GM23338 (cell line): ENCODE measurements at regions not wholly inside any gene's neighbourhood (a gene's known extent, or its start where the extent isn't known, plus 50 kb on each side); places are given as distances from the start of the nearest gene placed in this dataset.

Experiments
- ATAC-seq: fragments of 200-7000 bp; cut with Tn5 transposase; 3 replicates; pipeline ENCODE4 v1.9.1; 2020
- DNase-seq: peaks from one replicate; pipeline ENCODE4 v3.0.0-alpha.2; 2015; ENCODE audit warnings: low spot score
- H2AFZ ChIP-seq: fragments of 200-600 bp; sonication (generic); 2 replicates; pipeline ENCODE4 v1.8.0; 2016; ENCODE audit warnings: antibody characterized with exemption, mild to moderate bottlenecking, moderate library complexity
- H3F3A ChIP-seq: fragments of 200-600 bp; sonication (generic); replicated peaks from 2 replicates; pipeline ENCODE4 v1.8.0; 2017; ENCODE audit warnings: antibody characterized with exemption, mixed run types, low read depth
- H3K27ac ChIP-seq: fragments of 200-600 bp; sonication (generic); 2 replicates; pipeline ENCODE4 v1.6.1; 2016; ENCODE audit warnings: low read depth
- H3K27me3 ChIP-seq: fragments of 200-600 bp; sonication (generic); 2 replicates; pipeline ENCODE4 v1.8.0; 2016; ENCODE audit warnings: mild to moderate bottlenecking, mixed run types, moderate library complexity; ENCODE audit not compliant: insufficient read depth
- H3K36me3 ChIP-seq: fragments of 200-600 bp; sonication (generic); 2 replicates; pipeline ENCODE4 v1.8.0; 2016; ENCODE audit warnings: mild to moderate bottlenecking; ENCODE audit not compliant: insufficient read depth
- H3K4me1 ChIP-seq: fragments of 200-600 bp; sonication (generic); 2 replicates; pipeline ENCODE4 v1.8.0; 2016; ENCODE audit warnings: mild to moderate bottlenecking, moderate library complexity; ENCODE audit not compliant: insufficient read depth
- H3K4me2 ChIP-seq: fragments of 200-600 bp; sonication (generic); 2 replicates; pipeline ENCODE4 v1.7.1; 2017; ENCODE audit warnings: mixed run types
- H3K4me3 ChIP-seq: fragments of 200-600 bp; sonication (generic); 2 replicates; pipeline ENCODE4 v1.6.1; 2016; ENCODE audit warnings: mixed run types
- H3K79me2 ChIP-seq: fragments of 200-600 bp; sonication (generic); replicated peaks from 2 replicates; pipeline ENCODE4 v1.8.0; 2017; ENCODE audit warnings: mild to moderate bottlenecking; ENCODE audit not compliant: insufficient read depth
- H3K9me2 ChIP-seq: fragments of 200-600 bp; sonication (generic); 2 replicates; pipeline ENCODE4 v1.8.0; 2017; ENCODE audit not compliant: insufficient read depth
- H4K20me1 ChIP-seq: fragments of 200-600 bp; sonication (generic); replicated peaks from 2 replicates; pipeline ENCODE4 v1.8.0; 2017; ENCODE audit warnings: mild to moderate bottlenecking; ENCODE audit not compliant: insufficient read depth
- H3K27ac Mint-ChIP-seq: 2 replicates; pipeline ENCODE4 v1.8.0; 2020; ENCODE audit warnings: inconsistent platforms, mild to moderate bottlenecking, moderate library complexity, mixed read lengths
- H3K27me3 Mint-ChIP-seq: 3 replicates; pipeline ENCODE4 v1.8.0; 2022; ENCODE audit warnings: low read depth, mild to moderate bottlenecking, moderate library complexity, mixed read lengths, inconsistent platforms; ENCODE audit not compliant: insufficient read depth, poor library complexity
- H3K36me3 Mint-ChIP-seq: 3 replicates; pipeline ENCODE4 v1.8.0; 2021; ENCODE audit warnings: low read depth, mild to moderate bottlenecking, inconsistent platforms, moderate library complexity, mixed read lengths
- H3K4me1 Mint-ChIP-seq: 3 replicates; pipeline ENCODE4 v1.8.0; 2020; ENCODE audit warnings: mild to moderate bottlenecking, inconsistent platforms, mixed read lengths
- H3K4me3 Mint-ChIP-seq: 3 replicates; pipeline ENCODE4 v1.8.0; 2021; ENCODE audit warnings: moderate library complexity, mild to moderate bottlenecking, inconsistent platforms, mixed read lengths
- H3K9me3 Mint-ChIP-seq: 3 replicates; pipeline ENCODE4 v1.8.0; 2020; ENCODE audit warnings: moderate library complexity, mild to moderate bottlenecking, inconsistent platforms, mixed read lengths
- CREB1 ChIP-seq: fragments of 250-450 bp; sonication (Bioruptor Pico); IDR thresholded peaks from 2 replicates; pipeline ENCODE4 v1.5.0; 2020; ENCODE audit warnings: low read depth, mild to moderate bottlenecking, moderate library complexity
- CTCF ChIP-seq, 2 experiments: fragments of 200-600 bp in 1 of 2; sonication (generic) in 1 of 2; conservative IDR thresholded peaks; 2 replicates each; pipeline versions ENCODE4 v1.5.1 to v1.6.1; 2016 to 2017; ENCODE audit warnings: antibody characterized with exemption in 2 of 2, low read depth in 2 of 2, mild to moderate bottlenecking in 2 of 2, moderate library complexity in 1 of 2
- ETS1 ChIP-seq: IDR thresholded peaks from 2 replicates; pipeline ENCODE4 v1.6.1; 2016; ENCODE audit warnings: antibody characterized with exemption
- EZH2 ChIP-seq: fragments of 200-600 bp; sonication (generic); IDR thresholded peaks from one replicate; pipeline ENCODE4 v1.8.0; 2017; ENCODE audit warnings: antibody characterized with exemption, mild to moderate bottlenecking, low read depth; ENCODE audit not compliant: unreplicated experiment
- EZH2phosphoT487 ChIP-seq: fragments of 200-600 bp; sonication (generic); IDR thresholded peaks from one replicate; pipeline ENCODE4 v1.8.1; 2018; ENCODE audit warnings: antibody characterized with exemption; ENCODE audit not compliant: unreplicated experiment
- NANOG ChIP-seq: IDR thresholded peaks from 2 replicates; pipeline ENCODE4 v1.6.1; 2016; ENCODE audit warnings: antibody characterized with exemption, borderline replicate concordance
- POLR2AphosphoS5 ChIP-seq: IDR thresholded peaks from 2 replicates; pipeline ENCODE4 v1.6.1; 2016; ENCODE audit warnings: antibody characterized with exemption, low read depth
- STAT1 ChIP-seq: IDR thresholded peaks from one replicate; pipeline ENCODE4 v1.6.1; 2016; ENCODE audit warnings: antibody characterized with exemption; ENCODE audit not compliant: unreplicated experiment
- ZNF114 ChIP-seq: fragments of 250-450 bp; sonication (Bioruptor Pico); IDR thresholded peaks from 2 replicates; pipeline ENCODE4 v1.5.0; 2020; ENCODE audit warnings: mild to moderate bottlenecking, moderate library complexity
- ZNF331 ChIP-seq: fragments of 250-450 bp; sonication (Bioruptor Pico); IDR thresholded peaks from 2 replicates; pipeline ENCODE4 v1.5.0; 2020; ENCODE audit warnings: low read depth, mild to moderate bottlenecking, moderate library complexity
- ZNF462 ChIP-seq: fragments of 250-450 bp; sonication (Bioruptor Pico); IDR thresholded peaks from 2 replicates; pipeline ENCODE4 v1.5.0; 2020; ENCODE audit warnings: mild to moderate bottlenecking, moderate library complexity

- Histone ChIP-seq H4K20me1 (no peaks in the 10 kb centered on the region), H3F3A (no peaks in the 10 kb centered on the region), H3K4me3 (no peak overlapping the region), H3K36me3 (no peaks in the 10 kb centered on the region; the same call in 1 of the 2 replicates), H3K79me2 (no peaks in the 10 kb centered on the region), H3K27ac (no peak overlapping the region), H3K27me3 (no peaks in the 10 kb centered on the region), H2AFZ (no peak overlapping the region), H3K4me1 (no peaks in the 10 kb centered on the region), H3K9me2 (no peaks in the 10 kb centered on the region), H3K4me2 (no peak overlapping the region)
- ATAC-seq (no peak), DNase-seq (no peak)
- TF ChIP-seq NANOG (no peak), ZNF114 (CRISPR knock-in tag) (no peak), POLR2AphosphoS5 (no peak), EZH2phosphoT487 (no peak)
- no peaks in the 10 kb centered on the region for H3K27me3 Mint-ChIP-seq
- peaks cover 9% of the 10 kb centered on the region for H3K9me3 Mint-ChIP-seq
- 0 out of 3 replicates have a peak, but pooled peaks cover 2% of the 10 kb centered on the region for H3K36me3 Mint-ChIP-seq
- H3K27ac Mint-ChIP-seq = no peak overlapping the region
- H3K4me3 Mint-ChIP-seq = no peak overlapping the region
- no peaks in the 10 kb centered on the region for H3K4me1 Mint-ChIP-seq
Observed at GRCh38 chr11:39443424-39444022, 2015.9 kb downstream of the LRRC4C start.

- Histone ChIP-seq H3K9me2 (no peaks in the 10 kb centered on the region), H3K27ac (no peak overlapping the region), H3K4me1 (0 out of 2 replicates have a peak, but pooled peaks cover 4% of the 10 kb centered on the region), H3K79me2 (no peaks in the 10 kb centered on the region), H2AFZ (no peak overlapping the region), H3K27me3 (no peaks in the 10 kb centered on the region), H3F3A (no peaks in the 10 kb centered on the region), H4K20me1 (no peaks in the 10 kb centered on the region), H3K36me3 (no peaks in the 10 kb centered on the region; the same call in 1 of the 2 replicates), H3K4me2 (no peak overlapping the region), H3K4me3 (no peak overlapping the region)
- no peak for ATAC-seq
- Mint-ChIP-seq H3K27ac (no peak overlapping the region), H3K9me3 (peaks cover 9% of the 10 kb centered on the region), H3K4me1 (peaks cover 6% of the 10 kb centered on the region; the same call in 2 of the 3 replicates), H3K27me3 (no peaks in the 10 kb centered on the region), H3K4me3 (no peak overlapping the region), H3K36me3 (no peaks in the 10 kb centered on the region)
- DNase-seq = no peak
- TF ChIP-seq EZH2 (no peak), ZNF462 (CRISPR knock-in tag) (no peak), ZNF331 (CRISPR knock-in tag) (no peak), CTCF (conservative IDR thresholded peaks at IDR 0.05; ENCODE audit: low read depth in 2 of 2) (no peak), ZNF114 (CRISPR knock-in tag) (no peak), ETS1 (no peak), EZH2phosphoT487 (no peak), CREB1 (CRISPR knock-in tag) (no peak), NANOG (no peak), STAT1 (no peak)
Observed at GRCh38 chr11:39442177-39442576, 2017.3 kb downstream of the LRRC4C start.
